GM12892 (cell line): ENCODE measurements at regions not wholly inside any gene's neighbourhood (a gene's known extent, or its start where the extent isn't known, plus 50 kb on each side); places are given as distances from the start of the nearest gene placed in this dataset.

Experiments used
- DNase-seq: peaks from one replicate; pipeline ENCODE4 v3.0.0; 2011; ENCODE audit not compliant: insufficient read length
- FAIRE-seq: peaks from 2 replicates; lab custom pipeline; 2011; peaks lifted over from hg19 to GRCh38; lab: Jason Lieb, UNC
- POLR2A ChIP-seq: IDR thresholded peaks from 2 replicates; pipeline ENCODE4 v1.6.1; 2011; ENCODE audit warnings: low read depth, low read length, control low read depth
- POLR2AphosphoS5 ChIP-seq: IDR thresholded peaks from 2 replicates; pipeline ENCODE4 v1.6.1; 2011; ENCODE audit warnings: low read depth, low read length, control low read depth
- TAF1 ChIP-seq: IDR thresholded peaks from 2 replicates; pipeline ENCODE4 v1.6.1; 2011; ENCODE audit warnings: low read depth, mild to moderate bottlenecking, control low read depth, low read length, borderline replicate concordance

DNA sequence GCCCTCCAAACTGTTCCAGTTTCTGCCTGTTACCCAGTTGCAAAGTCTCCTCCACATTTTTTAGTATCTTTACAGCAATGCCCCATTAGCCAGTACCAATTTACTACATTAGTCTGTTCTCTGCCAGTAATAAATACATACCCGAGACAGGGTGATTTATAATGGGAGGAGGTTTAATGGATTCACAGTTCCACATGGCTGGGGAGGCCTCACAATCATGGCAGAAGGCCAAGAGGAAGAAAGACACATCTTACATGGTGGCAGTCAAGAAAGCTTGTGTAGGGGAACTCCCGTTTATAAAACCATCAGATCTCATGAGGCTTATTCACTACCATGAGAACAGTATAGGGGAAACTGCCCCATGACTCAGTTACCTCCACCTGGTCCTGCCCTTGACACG is 600.7 kb upstream of the CDH6 start:
- no peak for FAIRE-seq

DNA sequence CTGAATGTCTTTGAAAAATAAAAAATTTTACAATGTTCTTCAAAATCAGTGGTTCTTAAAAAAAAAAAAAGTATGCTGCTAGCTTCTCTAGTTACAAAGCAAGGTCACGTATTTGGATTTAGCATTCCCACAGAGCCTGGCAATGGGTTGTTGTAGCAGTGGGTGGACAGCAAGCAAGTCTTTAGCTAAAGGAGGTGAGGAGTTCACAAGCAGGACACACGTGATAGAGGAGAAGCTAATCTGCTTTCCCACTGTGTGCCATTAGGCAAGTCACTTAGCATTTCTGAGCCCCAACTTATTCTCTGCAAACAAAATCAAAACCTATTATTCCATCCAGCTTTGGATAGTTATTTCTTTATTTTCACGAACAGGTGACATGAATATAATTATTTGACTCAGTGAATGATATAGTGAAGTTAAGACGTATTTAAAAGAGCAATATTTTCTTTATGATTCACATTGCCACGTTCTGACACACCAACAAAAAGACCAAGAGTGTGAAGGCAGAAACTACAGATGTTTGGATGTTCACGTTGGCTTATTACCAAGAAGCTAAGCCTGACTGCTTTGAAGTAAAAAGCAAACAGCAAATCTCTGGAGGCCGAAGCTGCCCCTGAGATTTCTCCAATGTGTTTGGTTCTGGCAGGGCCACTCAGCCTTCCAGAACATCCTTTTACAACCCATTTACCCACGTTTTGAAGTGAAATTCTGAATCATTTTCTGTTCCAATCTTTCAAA is 612.1 kb upstream of the CDH6 start:
- TF ChIP-seq POLR2A (no peak), TAF1 (no peak), POLR2AphosphoS5 (no peak)
- FAIRE-seq (no peak), DNase-seq (no peak)

More for the DNA sequence above, 600.7 kb upstream of the CDH6 start:
- no peak for DNase-seq
- TF ChIP-seq POLR2A (no peak), POLR2AphosphoS5 (no peak), TAF1 (no peak)

DNA sequence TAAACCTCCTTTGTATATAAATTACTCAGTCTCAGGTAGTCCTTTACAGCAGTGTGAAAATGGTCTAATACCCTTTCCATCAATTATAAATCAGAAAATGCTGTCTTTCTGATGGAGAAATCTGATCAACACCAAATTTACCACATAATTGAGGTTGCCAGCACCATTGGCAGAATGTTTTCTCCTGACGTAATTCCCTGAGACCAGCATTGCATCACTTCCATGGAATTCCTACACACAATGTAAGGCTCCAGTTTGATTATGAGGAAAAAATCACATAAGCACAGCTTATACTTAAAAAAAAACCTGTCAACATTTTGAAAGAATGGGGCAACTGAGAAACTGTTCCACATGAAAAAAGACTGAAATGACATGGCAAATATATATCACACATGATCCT is 618.7 kb upstream of the CDH6 start:
- FAIRE-seq (no peak), DNase-seq (no peak)
- TF ChIP-seq POLR2A, result no peak
- no peak for TF ChIP-seq POLR2AphosphoS5
- TF ChIP-seq TAF1, result no peak

DNA sequence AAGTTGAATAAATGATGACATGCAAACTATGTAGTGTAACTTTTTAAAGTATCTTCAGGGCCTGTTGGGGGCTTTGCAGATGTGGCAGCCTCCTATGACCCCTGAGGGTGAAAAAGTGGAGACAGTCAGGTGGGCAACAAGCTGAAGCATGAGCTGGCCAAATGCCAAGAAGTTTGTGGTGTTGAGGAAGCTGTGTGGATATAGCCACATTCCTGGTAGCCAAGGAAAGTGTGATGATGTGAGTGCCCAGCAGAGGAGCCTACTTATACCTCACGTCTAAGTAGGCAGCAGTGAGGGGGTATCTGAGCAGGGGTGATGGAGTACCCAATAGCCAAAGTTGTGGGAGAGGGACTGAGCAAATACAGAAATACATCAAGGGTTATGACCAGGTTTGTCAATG is 621.2 kb upstream of the CDH6 start:
- no peak for TF ChIP-seq POLR2A
- TF ChIP-seq POLR2AphosphoS5, result no peak
- TF ChIP-seq TAF1, result no peak
- FAIRE-seq (no peak), DNase-seq (no peak)

DNA sequence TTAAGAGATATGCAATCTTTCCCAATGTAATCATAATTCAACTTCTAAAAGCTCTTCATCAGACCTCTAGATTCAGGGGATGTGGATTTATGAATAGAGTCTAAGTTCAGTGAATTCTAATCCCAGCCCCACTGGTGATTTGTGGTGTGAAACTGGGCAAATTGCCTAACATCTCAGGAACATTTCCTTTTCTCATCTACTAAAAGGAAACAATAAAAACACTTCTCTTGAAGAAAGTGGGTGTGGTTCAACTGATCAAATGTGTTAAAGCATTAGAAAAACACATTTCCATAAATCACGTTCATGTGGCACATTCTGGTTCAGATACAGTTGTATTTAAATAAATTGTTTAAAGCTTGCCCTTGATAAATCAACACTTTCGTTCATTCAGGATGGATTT is 631.7 kb upstream of the CDH6 start:
- DNase-seq (no peak), FAIRE-seq (no peak)
- TF ChIP-seq POLR2A, result no peak
- TF ChIP-seq POLR2AphosphoS5, result no peak
- TF ChIP-seq TAF1, result no peak

DNA sequence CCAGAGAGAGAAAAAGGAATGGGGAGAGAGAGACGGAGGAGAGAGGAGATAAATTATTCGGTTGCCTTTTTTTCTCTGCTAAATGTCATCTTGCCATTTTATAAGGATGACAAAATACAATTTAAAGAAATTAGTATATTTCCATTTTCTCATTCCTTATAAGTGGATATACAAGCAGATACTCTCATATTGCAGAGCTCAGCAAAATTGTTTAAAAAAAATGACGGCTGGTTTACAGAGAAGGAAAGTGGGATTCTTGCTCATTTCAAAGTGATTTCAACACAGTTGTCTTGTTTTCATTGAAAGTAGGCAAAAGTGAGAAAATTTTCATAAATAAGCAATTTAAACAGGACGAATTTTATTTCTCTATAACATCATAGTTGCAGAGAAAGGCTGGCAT is 641.9 kb upstream of the CDH6 start:
- FAIRE-seq, result no peak
- no peak for TF ChIP-seq POLR2A
- TF ChIP-seq TAF1, result no peak
- no peak for TF ChIP-seq POLR2AphosphoS5

DNA sequence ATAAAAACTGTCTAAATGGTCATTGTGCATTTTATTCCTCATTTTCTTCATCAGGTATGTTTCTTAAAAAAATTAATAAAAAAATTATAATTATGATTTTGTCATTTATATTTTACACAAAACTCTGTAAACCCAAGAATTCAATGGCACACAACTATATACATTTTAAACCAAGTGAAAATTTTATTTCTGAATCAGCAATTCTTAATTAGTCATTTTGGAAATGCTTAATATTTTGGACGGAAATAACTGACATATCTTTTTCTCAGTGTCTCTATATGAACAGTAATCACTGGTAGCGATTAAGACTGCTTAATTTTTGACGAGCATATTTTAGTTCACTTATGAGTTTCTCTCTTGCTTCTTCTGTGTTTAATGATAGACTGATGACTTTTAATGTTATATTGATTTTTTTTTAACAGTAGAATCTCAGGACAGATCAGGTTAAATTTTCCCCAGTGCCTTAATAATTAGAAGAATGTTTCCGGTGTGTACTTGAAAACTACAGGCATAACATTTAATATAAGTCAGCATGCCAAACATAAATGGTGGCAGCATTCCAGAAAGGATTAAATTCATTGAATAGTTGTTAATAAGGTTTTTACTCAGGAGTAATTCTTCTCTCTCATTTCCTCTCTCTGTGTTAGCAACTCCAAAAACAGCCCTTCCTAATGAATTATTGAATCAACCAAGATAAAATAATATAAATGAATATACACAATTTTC is 644.7 kb upstream of the CDH6 start:
- DNase-seq, result no peak
- FAIRE-seq, result no peak
- no peak for TF ChIP-seq POLR2A

More for the DNA sequence above, 641.9 kb upstream of the CDH6 start:
- DNase-seq, result no peak

DNA sequence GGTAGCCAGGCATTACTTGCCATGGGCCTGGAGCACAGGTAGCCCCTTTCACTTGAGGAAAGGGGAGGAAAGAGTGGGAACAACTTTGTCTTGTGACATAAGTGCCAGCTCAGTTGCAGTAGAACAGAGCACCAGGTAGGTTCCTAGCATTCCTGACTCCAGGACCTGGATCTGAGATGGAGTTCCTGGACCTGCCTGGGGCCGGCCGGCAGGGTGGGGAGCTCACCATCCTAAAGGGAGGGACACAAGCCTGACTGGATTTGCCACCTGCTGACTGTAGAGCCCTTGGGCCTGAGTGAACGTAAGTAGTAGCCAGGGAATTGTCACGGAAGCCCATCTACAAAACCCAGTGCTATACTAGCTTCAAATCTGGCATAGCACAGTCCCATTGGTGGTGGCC is 653.3 kb upstream of the CDH6 start:
- DNase-seq (no peak), FAIRE-seq (no peak)
- TF ChIP-seq POLR2A, result no peak
- TF ChIP-seq TAF1, result no peak
- no peak for TF ChIP-seq POLR2AphosphoS5

DNA sequence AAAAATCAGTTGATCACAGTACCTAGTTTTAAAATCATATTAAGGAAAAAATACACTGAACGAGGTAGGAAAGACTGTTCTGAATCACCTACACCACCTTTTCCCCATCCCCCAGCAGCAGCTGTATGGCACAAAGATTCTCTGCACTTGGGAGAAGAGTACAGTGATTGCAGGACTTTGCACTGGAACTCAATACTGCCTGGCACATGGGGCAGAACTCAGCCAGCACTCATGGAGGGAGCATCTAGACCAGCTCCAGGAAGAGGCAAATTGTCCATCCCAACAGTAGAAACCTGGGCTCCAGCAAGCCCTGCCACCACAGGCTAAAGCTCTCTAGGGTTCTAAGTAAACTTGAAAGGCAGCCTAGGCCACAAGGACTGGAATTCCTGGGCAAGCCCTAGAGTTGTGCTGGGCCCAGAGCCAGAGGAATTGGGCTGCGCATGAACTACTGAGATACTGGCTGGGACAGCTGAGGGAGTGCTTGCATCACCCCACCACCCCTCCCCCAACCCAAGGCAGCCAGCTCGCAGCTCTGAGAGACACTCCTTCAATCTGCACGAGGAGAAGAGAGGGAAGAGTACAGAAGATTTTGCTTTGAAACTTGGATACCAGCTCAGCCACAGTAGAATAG is 654.4 kb upstream of the CDH6 start:
- FAIRE-seq (no peak), DNase-seq (no peak)
- TF ChIP-seq POLR2A, result no peak
- TF ChIP-seq TAF1, result no peak
- TF ChIP-seq POLR2AphosphoS5, result no peak

DNA sequence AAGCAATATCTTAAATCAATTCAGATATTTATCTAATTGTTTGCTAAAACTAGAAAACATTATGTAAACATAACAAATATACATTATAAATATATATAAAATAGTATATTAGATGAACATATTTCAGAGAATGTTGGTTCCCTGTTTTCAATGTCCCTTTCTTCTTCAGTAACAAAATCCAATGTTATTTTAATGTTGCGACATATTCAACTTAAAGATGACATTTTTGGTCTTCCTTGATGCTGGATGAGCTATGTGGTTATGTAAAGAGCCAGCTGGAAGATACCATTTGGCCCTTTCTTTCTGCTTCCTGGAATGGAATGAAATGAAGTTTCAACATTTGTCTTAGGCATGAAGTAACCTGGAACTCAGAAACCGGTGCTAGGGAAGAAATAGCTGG is 668.1 kb upstream of the CDH6 start:
- TF ChIP-seq POLR2AphosphoS5 (no peak), TAF1 (no peak), POLR2A (no peak)
- FAIRE-seq, result no peak

DNA sequence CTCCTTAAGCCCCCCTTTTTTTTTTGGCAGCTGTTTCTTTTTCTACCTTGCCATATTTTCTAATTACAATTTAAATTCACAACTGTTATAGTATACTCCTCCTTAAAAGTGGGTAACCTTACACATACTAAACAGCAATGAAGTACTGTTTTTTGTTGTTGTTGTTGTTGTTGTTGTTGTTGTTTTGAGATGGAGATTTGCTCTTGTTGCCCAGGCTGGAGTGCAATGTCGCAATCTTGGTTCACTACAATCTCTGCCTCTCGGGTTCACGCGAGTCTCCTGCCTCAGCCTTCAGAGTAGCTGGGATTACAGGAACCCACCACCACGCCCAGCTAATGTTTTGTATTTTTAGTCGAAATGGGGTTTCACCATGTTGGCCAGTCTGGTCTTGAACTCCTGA is 669.1 kb upstream of the CDH6 start:
- no peak for TF ChIP-seq POLR2AphosphoS5
- TF ChIP-seq TAF1, result no peak
- TF ChIP-seq POLR2A, result no peak
- no peak for DNase-seq
- FAIRE-seq, result no peak

More for the DNA sequence above, 668.1 kb upstream of the CDH6 start:
- no peak for DNase-seq

DNA sequence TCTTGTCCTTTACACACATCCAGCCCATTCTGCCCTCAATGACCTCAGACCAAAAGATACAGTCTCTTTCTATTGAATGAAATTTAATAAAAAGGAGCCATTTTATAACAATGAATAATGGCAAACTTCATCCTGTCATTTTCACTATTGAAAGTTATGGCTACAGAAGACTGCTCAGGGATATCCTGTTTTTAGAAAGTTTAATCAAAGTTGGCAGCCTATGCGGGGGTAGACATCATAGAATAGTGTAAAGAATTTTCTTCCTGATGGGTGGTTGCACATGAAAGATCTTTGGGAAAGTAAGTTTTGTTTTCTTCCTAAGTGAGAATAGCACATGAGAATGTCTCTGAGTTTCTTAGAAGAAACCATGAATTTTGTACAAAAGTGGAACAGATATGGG is 670.4 kb upstream of the CDH6 start:
- no peak for DNase-seq
- TF ChIP-seq TAF1 (no peak), POLR2A (no peak), POLR2AphosphoS5 (no peak)
- FAIRE-seq, result no peak
